Spleen (tissue), 11 donors: ENCODE measurements at regions not wholly inside any gene's neighbourhood (a gene's known extent, or its start where the extent isn't known, plus 50 kb on each side); places are given as distances from the start of the nearest gene placed in this dataset.
A peak's percentile ranks its signal among the peaks of the same experiment; 100 is the strongest.

Experiments
- DNase-seq: peaks from one replicate; pipeline ENCODE4 v3.0.0-alpha.2; 2020
- H3K27ac ChIP-seq, 8 donors: fragments of 200-600 bp; sonication (generic) in 7 of 8; 1 replicate in 4 of 8; 2 replicates in 4 of 8; pipeline versions ENCODE4 v1.5.0 to v1.8.0; 2016 to 2021; ENCODE audit warnings: inconsistent platforms in 4 of 8, mild to moderate bottlenecking in 4 of 8, moderate library complexity in 1 of 8
- H3K27me3 ChIP-seq, 7 donors: fragments of 200-600 bp; sonication (generic) in 6 of 7; replicated peaks in 1 of 7; 1 replicate in 4 of 7; 2 replicates in 3 of 7; pipeline versions ENCODE4 v1.5.0 to v1.8.0; 2016 to 2021; ENCODE audit warnings: inconsistent platforms in 3 of 7, mild to moderate bottlenecking in 1 of 7
- H3K36me3 ChIP-seq, 6 donors: fragments of 200-600 bp; sonication (generic) in 5 of 6; 1 replicate in 4 of 6; 2 replicates in 2 of 6; pipeline versions ENCODE4 v1.5.0 to v1.8.0; 2016 to 2021; ENCODE audit warnings: inconsistent platforms in 2 of 6
- H3K4me1 ChIP-seq, 6 donors: fragments of 200-600 bp; sonication (generic) in 5 of 6; 1 replicate in 3 of 6; 2 replicates in 3 of 6; pipeline versions ENCODE4 v1.5.0 to v1.8.0; 2016 to 2021; ENCODE audit warnings: inconsistent platforms in 3 of 6
- H3K4me3 ChIP-seq, 8 donors: fragments of 200-600 bp; sonication (generic) in 7 of 8; 1 replicate in 4 of 8; 2 replicates in 4 of 8; pipeline versions ENCODE4 v1.5.0 to v1.8.0; 2016 to 2021; ENCODE audit warnings: inconsistent platforms in 4 of 8, mild to moderate bottlenecking in 4 of 8, moderate library complexity in 2 of 8
- H3K9me3 ChIP-seq, 8 donors: fragments of 200-600 bp; sonication (generic) in 7 of 8; 1 replicate in 4 of 8; 2 replicates in 4 of 8; pipeline versions ENCODE4 v1.5.0 to v1.8.0; 2016 to 2021; ENCODE audit warnings: inconsistent platforms in 4 of 8
- POLR2A ChIP-seq, 3 donors: fragments of 450-650 bp; IDR thresholded peaks; one replicate each; pipeline ENCODE4 v1.5.1; 2017; ENCODE audit warnings: antibody characterized with exemption in 3 of 3, mild to moderate bottlenecking in 1 of 3
- POLR2AphosphoS5 ChIP-seq, 3 donors: sonication (generic); formaldehyde crosslinking; IDR thresholded peaks; one replicate each; pipeline ENCODE4 v1.5.1; 2017; ENCODE audit warnings: antibody characterized with exemption in 3 of 3
- WGBS, 5 donors: extraction: QIAGEN DNeasy Blood & Tissue Kit in 3 of 5; methylation state at CpG; one replicate each; pipeline versions ENCODE4 v1.1.5 to v1.1.7; 2013 to 2018; 5-methylcytosine and 5-hydroxymethylcytosine counted together
- intact Hi-C: fragments of 100-400 bp; cut with DNase I; formaldehyde crosslinking; loops from one replicate; pipeline ENCODE4 v1.15.0; 2023; ENCODE audit warnings: low total_unique reads
- TF ChIP-seq, protein P1 (sequence below), 11 experiments: fragments of 200-600 bp in 7 of 11; fragments of 450-650 bp in 4 of 11; sonication (generic) in 4 of 11; IDR thresholded peaks in 8 of 11; conservative IDR thresholded peaks in 3 of 11; 1 replicate in 7 of 11; 2 replicates in 4 of 11; pipeline versions ENCODE4 v1.4.0 to v1.8.0; 2016 to 2021; ENCODE audit warnings: antibody characterized with exemption in 11 of 11, inconsistent platforms in 4 of 11, mild to moderate bottlenecking in 1 of 11
- donor health status: healthy with polysubstance abuse.
- donor health status: DM: no; HTN: no; CAD: no; lungs with moderate emphysema.
- donor health status: DM: no; HTN: no; CAD: no.
- donor health status: Bipolar disorder and iron deficiency.
- donor health status: healthy.
- donor health status: DM: no; HTN: no; CAD: no.
- donor health status: DM: yes; HTN: yes; CAD: no.

DNA sequence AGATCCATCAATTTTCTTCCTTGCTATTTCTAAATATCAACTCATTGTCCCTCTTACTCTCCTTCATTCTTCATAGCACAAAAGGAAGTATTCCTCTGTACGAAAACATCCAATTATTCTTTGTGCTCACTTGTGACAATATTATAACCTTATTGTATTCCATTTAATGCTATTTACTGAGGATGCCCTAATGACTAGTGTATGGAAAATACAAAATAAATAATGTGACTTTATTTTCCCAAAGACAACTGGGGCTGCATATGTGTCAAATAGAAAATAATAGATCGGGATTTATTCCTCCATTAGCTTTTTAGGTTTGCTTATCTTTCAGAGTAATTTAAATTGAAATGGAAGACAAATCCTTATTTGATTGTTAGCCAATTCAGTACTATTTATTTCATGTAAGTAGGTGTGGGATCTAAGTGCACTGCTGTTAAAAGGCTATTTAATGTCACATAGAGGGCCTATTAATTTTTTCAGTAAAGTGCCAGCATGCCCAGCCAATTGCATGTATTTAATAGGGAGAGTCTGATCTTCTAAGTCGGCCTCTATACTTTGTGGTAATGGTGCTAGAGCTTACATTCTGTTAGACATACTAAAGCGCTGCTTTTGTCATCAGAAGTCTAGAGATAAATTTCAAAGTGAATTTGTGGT, 329.8 kb downstream of the MCTP2 start:
- Histone ChIP-seq H3K36me3 (no peaks in the 10 kb centered on the region), H3K27ac (no peak overlapping the region), H3K4me3 (no peak overlapping the region), H3K4me1 (no peaks in the 10 kb centered on the region), H3K27me3 (no peaks in the 10 kb centered on the region), H3K9me3 (peaks cover 0 to 22% (median 7%) of the 10 kb centered on the region in 8 donors)
- DNase-seq: no peak
- intact Hi-C loops: no loop called here
- TF ChIP-seq, protein P1, sequence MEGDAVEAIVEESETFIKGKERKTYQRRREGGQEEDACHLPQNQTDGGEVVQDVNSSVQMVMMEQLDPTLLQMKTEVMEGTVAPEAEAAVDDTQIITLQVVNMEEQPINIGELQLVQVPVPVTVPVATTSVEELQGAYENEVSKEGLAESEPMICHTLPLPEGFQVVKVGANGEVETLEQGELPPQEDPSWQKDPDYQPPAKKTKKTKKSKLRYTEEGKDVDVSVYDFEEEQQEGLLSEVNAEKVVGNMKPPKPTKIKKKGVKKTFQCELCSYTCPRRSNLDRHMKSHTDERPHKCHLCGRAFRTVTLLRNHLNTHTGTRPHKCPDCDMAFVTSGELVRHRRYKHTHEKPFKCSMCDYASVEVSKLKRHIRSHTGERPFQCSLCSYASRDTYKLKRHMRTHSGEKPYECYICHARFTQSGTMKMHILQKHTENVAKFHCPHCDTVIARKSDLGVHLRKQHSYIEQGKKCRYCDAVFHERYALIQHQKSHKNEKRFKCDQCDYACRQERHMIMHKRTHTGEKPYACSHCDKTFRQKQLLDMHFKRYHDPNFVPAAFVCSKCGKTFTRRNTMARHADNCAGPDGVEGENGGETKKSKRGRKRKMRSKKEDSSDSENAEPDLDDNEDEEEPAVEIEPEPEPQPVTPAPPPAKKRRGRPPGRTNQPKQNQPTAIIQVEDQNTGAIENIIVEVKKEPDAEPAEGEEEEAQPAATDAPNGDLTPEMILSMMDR (IDR thresholded peaks at IDR 0.05 in 8 of 11, conservative IDR thresholded peaks at IDR 0.05 in 3 of 11): no peak
- no peak for TF ChIP-seq POLR2AphosphoS5 (IDR thresholded peaks at IDR 0.05)
- TF ChIP-seq POLR2A (IDR thresholded peaks at IDR 0.05): no peak
- WGBS, 5 donors: 90 to 95% (median 92%) methylated on average over 4 of the region's 4 CpGs

DNA sequence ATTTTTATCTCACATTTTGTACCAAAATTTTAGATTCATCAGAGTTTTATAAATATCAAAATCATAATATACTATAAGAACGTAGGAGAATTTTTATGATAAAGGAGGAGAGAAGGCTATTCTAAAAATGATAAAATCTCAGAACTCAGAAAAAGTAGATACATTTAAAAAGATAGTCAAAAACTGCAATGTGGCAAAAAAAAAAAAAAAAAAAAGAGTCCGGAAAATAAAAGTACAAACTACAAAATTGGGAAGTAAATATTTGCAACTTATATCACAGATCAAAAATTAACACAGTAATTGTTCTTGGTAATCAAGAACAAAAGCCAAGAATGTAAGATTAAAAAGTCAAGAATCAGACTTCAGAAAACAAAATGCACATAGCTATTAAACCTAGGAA, 332.1 kb downstream of the MCTP2 start:
- intact Hi-C loops: no loop called here
- no peaks in the 10 kb centered on the region for H3K36me3 ChIP-seq
- no peaks in the 10 kb centered on the region for H3K4me1 ChIP-seq
- peaks cover 0 to 22% (median 7%) of the 10 kb centered on the region in 8 donors for H3K9me3 ChIP-seq
- no peak overlapping the region for H3K27ac ChIP-seq
- TF ChIP-seq, protein P1 (IDR thresholded peaks at IDR 0.05 in 8 of 11, conservative IDR thresholded peaks at IDR 0.05 in 3 of 11): no peak
- no peak overlapping the region for H3K4me3 ChIP-seq
- DNase-seq: no peak
- WGBS, 5 donors: 80 to 96% (median 91%) methylated on average over 2 of the region's 2 CpGs
- H3K27me3 ChIP-seq: no peaks in the 10 kb centered on the region

DNA sequence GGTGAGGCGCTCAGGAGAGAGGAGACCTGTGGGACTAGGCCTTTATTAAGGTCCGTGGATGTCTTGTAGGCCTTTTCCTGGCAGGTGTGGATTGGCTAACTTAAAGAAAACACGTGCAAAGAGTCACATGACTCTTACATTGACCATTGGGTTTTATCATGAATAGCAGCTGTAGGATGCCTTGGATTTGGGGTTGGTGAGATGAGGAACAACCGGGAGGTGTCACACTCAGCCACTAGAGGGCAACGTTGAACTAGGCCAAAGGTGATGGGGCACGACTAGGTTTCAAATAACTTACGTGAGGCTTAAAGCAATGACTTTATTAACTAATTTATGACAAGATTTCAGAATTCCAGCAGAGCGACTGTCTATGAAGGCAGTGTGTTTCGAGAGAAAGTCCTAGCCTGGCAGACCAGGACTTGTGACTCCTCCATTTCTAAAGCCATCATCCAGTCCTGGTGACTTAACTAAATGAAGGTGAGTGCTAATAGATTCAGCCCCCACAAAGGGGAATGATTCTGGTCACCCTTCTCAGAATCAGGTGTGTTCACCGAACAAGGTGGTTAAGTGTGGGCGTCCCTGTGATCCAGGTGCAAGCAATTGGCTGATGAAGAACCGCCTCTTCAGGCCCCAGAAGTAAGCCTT, 345.6 kb downstream of the MCTP2 start:
- intact Hi-C loops: no loop called here
- WGBS, 5 donors: 49 to 54% (median 51%) methylated on average over 12 of the region's 12 CpGs
- Histone ChIP-seq H3K4me3 (no peak overlapping the region), H3K27ac (no peak overlapping the region), H3K27me3 (peaks cover 0 to 51% (median 0%) of the 10 kb centered on the region in 7 donors), H3K9me3 (no peaks in the 10 kb centered on the region), H3K36me3 (no peaks in the 10 kb centered on the region), H3K4me1 (peaks cover 0 to 15% (median 5%) of the 10 kb centered on the region in 6 donors)
- TF ChIP-seq, protein P1 (IDR thresholded peaks at IDR 0.05 in 8 of 11, conservative IDR thresholded peaks at IDR 0.05 in 3 of 11): peak; percentile 9 to 71 (median 49)
- TF ChIP-seq POLR2A (IDR thresholded peaks at IDR 0.05) (no peak), POLR2AphosphoS5 (IDR thresholded peaks at IDR 0.05) (no peak)
- no peak for DNase-seq

DNA sequence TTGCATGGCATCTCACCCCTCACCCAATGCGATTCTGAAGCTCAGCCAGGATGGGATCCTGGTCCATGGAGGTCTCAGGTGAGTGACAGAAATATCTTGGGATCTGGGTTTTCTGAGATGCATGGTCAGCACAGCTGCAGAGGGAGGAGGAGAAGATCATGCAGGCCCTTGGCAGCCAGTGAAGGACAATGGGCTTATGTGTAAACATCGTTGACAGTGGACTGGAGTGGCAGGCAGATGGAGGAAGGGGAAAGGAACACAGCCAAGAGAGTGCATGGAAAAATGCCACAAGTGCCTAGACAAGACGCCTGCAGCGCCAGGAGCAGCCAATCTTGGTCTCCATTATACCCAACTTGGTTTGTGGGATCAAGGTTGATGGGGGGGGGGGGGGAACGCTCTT, 347.9 kb downstream of the MCTP2 start:
- H3K27me3 ChIP-seq: peaks cover 0 to 61% (median 0%) of the 10 kb centered on the region in 7 donors
- no peak for DNase-seq
- no peaks in the 10 kb centered on the region for H3K9me3 ChIP-seq
- no peak overlapping the region for H3K4me3 ChIP-seq
- H3K27ac ChIP-seq: no peak overlapping the region
- intact Hi-C loops: no loop called here
- TF ChIP-seq, protein P1 (IDR thresholded peaks at IDR 0.05 in 8 of 11, conservative IDR thresholded peaks at IDR 0.05 in 3 of 11): no peak
- TF ChIP-seq POLR2AphosphoS5 (IDR thresholded peaks at IDR 0.05) (no peak), POLR2A (IDR thresholded peaks at IDR 0.05) (no peak)
- no peaks in the 10 kb centered on the region for H3K36me3 ChIP-seq
- H3K4me1 ChIP-seq: peaks cover 0 to 34% (median 24%) of the 10 kb centered on the region in 6 donors
- WGBS, 5 donors: 49 to 79% (median 71%) methylated on average over 5 of the region's 5 CpGs
